ENCODE measurements at regions not wholly inside any gene's neighbourhood (a gene's known extent, or its start where the extent isn't known, plus 50 kb on each side); places are given as distances from the start of the nearest gene placed in this dataset.

DNA sequence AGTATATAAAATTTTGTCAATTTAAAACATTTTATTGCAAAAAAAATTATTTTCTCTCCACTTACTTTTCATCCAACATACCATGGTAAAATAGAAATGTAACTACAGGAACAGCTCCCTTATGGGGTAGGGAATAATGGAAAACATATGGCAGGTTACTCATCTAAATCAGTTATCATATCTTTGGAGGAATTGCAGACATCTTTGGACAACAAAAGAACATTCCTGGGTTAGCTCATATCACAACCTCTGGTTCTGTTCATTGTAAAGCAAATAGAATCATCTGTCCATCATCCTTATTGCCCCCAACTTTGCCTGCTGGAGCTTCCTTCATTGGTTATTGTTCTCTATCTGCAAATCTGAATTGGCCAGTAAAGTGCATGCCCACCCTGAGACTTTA, 387.5 kb upstream of the GRID2 start:
- no peak overlapping the region for H3K4me3 ChIP-seq (ENCODE audit: low read depth, low read length)
- no peaks in the 10 kb centered on the region for H3K27me3 ChIP-seq (ENCODE audit: control insufficient read depth, insufficient read depth, low read length)
- DNase-seq (ENCODE audit: low read depth, low spot score), result no peak
- TF ChIP-seq, protein P1, sequence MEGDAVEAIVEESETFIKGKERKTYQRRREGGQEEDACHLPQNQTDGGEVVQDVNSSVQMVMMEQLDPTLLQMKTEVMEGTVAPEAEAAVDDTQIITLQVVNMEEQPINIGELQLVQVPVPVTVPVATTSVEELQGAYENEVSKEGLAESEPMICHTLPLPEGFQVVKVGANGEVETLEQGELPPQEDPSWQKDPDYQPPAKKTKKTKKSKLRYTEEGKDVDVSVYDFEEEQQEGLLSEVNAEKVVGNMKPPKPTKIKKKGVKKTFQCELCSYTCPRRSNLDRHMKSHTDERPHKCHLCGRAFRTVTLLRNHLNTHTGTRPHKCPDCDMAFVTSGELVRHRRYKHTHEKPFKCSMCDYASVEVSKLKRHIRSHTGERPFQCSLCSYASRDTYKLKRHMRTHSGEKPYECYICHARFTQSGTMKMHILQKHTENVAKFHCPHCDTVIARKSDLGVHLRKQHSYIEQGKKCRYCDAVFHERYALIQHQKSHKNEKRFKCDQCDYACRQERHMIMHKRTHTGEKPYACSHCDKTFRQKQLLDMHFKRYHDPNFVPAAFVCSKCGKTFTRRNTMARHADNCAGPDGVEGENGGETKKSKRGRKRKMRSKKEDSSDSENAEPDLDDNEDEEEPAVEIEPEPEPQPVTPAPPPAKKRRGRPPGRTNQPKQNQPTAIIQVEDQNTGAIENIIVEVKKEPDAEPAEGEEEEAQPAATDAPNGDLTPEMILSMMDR (IDR thresholded peaks at IDR 0.05; ENCODE audit: low read depth, low read length), result no peak
- no peaks in the 10 kb centered on the region for H3K9me3 ChIP-seq (ENCODE audit: control insufficient read depth, insufficient read depth, low read length)
- POLR2A ChIA-PET, result no interaction called here
- H3K27ac ChIP-seq (ENCODE audit: low read depth, low read length), result no peak overlapping the region
- CTCF ChIA-PET, result no interaction called here

DNA sequence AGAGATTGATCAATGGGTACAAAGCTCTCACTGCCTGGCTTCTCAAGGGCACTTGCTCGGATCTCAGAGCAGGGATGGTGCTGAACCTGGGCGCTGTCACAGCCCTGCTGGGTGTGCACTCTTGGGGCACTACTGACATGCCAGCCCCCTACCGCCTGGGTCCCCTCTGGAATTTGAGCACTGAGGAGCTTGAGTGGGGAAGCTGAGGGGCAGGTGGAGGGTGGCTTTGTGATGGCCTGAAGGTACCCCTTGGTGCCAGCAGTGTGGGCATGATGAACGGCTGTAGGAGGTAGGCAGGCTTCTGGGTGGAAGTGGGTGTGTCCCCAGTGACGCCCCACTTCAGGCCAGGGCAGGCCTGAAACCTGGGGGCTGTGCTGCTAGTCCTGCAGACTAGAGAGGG, 379.1 kb upstream of the GRID2 start:
- Histone ChIP-seq H3K9me3 (ENCODE audit: control insufficient read depth, insufficient read depth, low read length) (peaks cover 7% of the 10 kb centered on the region; the same call in 1 of the 2 replicates), H3K27me3 (ENCODE audit: control insufficient read depth, insufficient read depth, low read length) (no peaks in the 10 kb centered on the region), H3K27ac (ENCODE audit: low read depth, low read length) (no peak overlapping the region), H3K4me3 (ENCODE audit: low read depth, low read length) (no peak overlapping the region)
- no peak for DNase-seq (ENCODE audit: low read depth, low spot score)
- CTCF ChIA-PET, result no interaction called here
- POLR2A ChIA-PET, result no interaction called here
- TF ChIP-seq, protein P1 (IDR thresholded peaks at IDR 0.05; ENCODE audit: low read depth, low read length), result no peak

GRCh38 chr4:91935217-91935616, 368.5 kb upstream of the GRID2 start:
- no peaks in the 10 kb centered on the region; the same call in 1 of the 2 replicates for H3K9me3 ChIP-seq (ENCODE audit: control insufficient read depth, insufficient read depth, low read length)
- POLR2A ChIA-PET, result no interaction called here
- CTCF ChIA-PET, result no interaction called here
- H3K27ac ChIP-seq (ENCODE audit: low read depth, low read length), result no peak overlapping the region
- H3K4me3 ChIP-seq (ENCODE audit: low read depth, low read length), result no peak overlapping the region
- DNase-seq (ENCODE audit: low read depth, low spot score), result no peak
- TF ChIP-seq, protein P1 (IDR thresholded peaks at IDR 0.05; ENCODE audit: low read depth, low read length), result no peak
- no peaks in the 10 kb centered on the region for H3K27me3 ChIP-seq (ENCODE audit: control insufficient read depth, insufficient read depth, low read length)

- Histone ChIP-seq H3K4me3 (ENCODE audit: low read depth, low read length) (no peak overlapping the region), H3K9me3 (ENCODE audit: control insufficient read depth, insufficient read depth, low read length) (no peaks in the 10 kb centered on the region; the same call in 1 of the 2 replicates), H3K27ac (ENCODE audit: low read depth, low read length) (no peak overlapping the region), H3K27me3 (ENCODE audit: control insufficient read depth, insufficient read depth, low read length) (no peaks in the 10 kb centered on the region)
- no peak for DNase-seq (ENCODE audit: low read depth, low spot score)
- CTCF ChIA-PET, result no interaction called here
- TF ChIP-seq, protein P1 (IDR thresholded peaks at IDR 0.05; ENCODE audit: low read depth, low read length), result no peak
- POLR2A ChIA-PET, result no interaction called here
Observed at GRCh38 chr4:91936311-91936710, 367.5 kb upstream of the GRID2 start.

DNA sequence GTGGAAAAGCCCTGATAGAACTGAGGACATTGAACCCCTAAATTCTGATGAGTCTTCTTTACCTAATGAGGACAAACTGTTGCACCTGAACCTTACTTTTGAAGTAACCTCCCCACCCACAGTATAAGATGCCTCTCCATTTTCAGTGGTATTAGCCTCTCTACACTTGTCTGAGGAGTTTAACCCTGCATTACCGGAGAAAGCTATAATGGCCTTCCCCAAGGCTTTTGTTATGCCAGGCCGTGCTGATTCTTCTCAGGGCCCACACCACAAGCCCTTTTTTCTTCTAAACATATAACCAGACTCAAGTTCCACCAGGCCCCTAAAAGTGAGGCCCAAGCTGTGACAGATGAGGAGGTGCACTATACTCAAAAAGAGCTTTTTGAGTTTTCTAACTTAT, 345.8 kb upstream of the GRID2 start:
- DNase-seq (ENCODE audit: low read depth, low spot score), result no peak
- ChIA-PET CTCF (no interaction called here), POLR2A (no interaction called here)
- no peak overlapping the region for H3K27ac ChIP-seq (ENCODE audit: low read depth, low read length)
- H3K27me3 ChIP-seq (ENCODE audit: control insufficient read depth, insufficient read depth, low read length), result no peaks in the 10 kb centered on the region
- TF ChIP-seq, protein P1 (IDR thresholded peaks at IDR 0.05; ENCODE audit: low read depth, low read length), result no peak
- no peak overlapping the region for H3K4me3 ChIP-seq (ENCODE audit: low read depth, low read length)
- peaks cover 3% of the 10 kb centered on the region; the same call in 1 of the 2 replicates for H3K9me3 ChIP-seq (ENCODE audit: control insufficient read depth, insufficient read depth, low read length)

All from AG04450 (cell line).